ENCODE measurements at regions not wholly inside any gene's neighbourhood (a gene's known extent, or its start where the extent isn't known, plus 50 kb on each side); places are given as distances from the start of the nearest gene placed in this dataset.

DNA sequence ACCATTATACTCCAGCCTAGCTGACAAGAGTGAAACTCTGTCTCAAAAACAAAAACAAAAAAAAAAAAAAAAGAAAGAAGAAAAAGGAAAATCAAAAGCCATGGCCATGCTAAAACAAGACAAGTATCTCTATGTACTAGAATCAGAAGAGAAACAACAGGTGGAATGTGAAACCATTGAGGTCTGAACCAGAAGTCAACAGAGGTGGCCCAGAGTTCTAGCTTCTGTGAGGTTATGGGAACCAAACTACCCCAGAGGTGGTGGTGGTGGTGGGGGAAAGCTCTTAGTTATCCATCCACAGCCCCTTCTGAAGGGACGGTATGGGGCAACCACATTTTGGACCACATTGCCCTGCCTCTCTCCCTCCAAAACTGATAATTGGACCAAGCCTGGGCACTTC lies 59.5 kb upstream of the ZNF366 start:
- DNase-seq (ENCODE audit: low spot score) = no peak
- intact Hi-C loops (cut with DNase I) = no loop called here

DNA sequence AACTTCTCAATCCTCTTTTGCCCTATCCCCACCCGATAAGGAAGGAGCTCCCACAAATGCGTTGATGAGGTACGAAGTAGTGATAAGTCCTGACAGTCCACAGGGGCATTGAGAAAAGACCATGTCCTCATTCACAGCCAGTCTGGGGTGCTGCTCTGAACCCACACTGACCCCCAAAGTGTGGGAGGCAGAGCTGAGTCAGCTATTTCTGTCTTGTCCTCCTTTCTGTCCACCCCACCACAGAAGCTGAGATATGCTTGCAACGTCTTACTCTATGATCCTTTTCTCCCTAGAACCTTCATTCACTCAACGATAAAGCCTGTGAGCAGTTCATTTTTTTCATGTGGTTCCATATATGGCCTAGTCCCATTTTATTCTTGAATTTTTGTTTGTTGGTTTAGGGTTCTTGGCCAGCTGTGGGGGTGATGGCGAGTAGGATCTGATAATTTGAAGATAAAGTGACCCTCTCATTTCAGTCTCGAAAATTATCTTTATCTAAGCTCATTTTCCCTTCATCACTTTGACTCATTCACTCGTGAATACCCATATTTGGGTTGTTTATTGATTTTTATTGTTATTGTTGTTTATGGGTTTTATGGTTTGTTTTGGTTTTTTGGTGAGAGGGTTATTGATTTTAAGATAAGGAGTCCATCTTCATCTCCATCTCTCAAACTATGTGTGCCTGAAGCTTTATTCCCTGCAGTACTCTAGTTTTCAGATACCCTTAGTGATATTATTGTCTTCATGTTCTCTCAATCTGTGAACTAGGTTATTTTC lies 58.5 kb upstream of the ZNF366 start:
- DNase-seq (ENCODE audit: low spot score) = no peak
- intact Hi-C loops (cut with DNase I) = no loop called here

DNA sequence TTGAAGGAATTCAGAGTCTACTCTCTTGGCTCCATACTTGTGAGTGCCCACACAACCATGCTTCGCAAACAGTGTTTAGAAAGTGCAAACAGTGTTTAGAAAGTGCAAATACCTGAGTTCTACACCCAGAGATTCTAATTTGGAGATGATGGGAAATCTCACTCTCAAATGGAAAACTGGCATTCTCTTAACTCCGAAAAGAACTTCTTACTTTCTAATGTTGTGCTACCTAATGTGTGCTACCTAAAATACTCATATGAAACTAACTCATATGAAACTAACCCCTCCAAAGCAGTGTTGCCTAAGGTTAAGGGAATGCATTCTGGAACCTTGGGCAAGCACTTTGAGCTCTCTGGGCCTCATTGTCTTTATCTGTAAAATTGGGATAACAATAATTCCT lies 55.5 kb upstream of the ZNF366 start:
- DNase-seq (ENCODE audit: low spot score) = no peak
- intact Hi-C loops (cut with DNase I) = no loop called here

DNA sequence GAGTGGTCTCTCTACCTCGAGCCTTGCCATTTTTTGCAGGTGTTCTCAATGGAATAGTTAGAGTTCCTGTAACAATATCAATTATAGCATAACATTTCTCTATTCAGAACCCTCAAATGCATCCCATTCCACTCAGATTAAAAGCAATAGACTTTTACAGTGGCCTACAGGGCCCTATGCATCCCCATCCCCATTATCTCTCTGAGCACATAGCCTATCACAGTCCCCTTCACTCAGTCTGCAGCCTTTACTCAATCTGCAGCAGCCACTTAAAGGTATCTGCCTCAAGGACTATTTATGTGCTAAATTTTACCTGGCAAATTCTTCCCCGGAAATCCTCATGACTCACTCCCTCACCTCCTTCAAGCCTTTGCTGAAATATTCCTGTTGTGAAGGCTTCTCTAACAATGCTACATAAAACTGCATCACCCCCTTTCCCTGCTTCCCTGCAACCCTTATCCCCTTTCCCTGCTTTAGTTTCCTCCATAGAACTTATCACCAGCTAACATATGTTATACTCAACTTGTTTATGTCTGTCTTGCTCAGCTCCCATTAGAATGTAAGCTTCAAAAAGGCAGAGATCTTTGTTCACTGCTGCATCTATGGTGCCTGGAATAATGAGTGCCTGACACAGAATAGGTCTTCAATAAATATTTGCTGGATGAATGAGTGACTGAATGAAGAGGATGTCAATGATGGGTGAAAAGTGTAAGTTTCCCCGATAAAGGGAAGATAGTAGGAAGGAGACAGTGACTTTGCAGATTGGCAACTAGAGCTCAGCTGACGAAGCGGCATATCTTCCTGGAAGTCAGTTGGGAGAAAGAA lies 54.1 kb upstream of the ZNF366 start:
- DNase-seq (ENCODE audit: low spot score) = no peak
- intact Hi-C loops (cut with DNase I) = no loop called here

DNA sequence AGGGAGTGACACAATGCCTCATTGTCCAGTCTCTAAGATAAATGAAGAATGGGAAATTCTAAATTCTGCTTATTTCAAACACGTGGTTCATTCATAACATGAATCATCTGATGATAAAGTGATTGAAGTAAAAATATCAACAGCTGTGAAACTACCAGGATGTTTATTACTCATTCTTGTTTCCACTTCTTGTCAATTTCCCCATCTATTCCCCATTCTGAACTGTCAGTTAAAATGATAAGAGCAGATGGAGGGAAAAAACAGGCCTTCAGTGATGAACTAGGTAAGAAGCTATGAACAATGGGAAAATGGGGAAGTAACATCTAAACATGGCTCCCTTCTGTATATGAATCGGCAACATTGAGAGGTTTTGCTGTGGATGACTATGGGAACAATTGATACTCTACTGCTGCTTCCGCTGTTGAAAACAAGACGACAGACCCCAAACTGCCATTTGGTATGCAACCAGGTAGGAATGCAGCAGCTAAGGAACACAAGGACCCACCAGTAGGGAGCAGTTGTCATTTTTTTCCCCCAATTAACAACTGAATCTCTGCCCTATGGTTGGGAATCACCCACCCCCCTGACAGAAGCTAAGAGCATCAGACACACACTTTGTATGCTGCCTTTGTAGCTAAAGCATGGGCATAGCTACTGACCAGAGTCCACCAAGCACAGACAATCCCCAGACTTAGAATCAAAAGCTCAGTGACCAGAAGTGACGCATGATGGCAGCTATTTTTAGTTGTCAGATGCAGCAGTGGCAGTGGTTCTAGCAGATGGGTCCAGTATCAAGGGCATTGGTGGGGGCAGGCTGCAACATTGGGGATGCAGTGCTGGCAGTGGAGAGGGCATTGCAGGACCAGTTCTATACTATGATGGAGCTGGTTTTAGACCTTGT lies 52.9 kb upstream of the ZNF366 start:
- intact Hi-C loops (cut with DNase I) = no loop called here
- DNase-seq (ENCODE audit: low spot score) = no peak

DNA sequence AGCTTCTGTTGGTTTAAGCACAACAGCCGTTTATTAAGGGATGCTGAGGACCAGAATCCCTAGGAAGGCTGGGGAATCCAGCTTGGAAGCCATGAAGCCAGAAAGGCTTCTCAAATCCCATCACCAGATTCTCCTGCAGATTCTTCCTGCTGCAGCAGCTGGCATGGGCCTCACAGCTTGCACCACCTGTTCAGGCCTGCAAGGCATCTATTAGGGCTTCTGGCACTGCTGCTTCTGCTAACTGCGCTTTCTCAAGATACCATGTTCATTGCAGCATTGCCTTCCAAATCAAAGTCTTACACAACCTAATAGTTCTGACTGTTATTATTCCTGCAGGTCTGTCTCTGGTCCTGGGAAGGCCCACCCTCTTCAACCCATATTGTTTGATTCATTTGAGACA lies 51.2 kb upstream of the ZNF366 start:
- intact Hi-C loops (cut with DNase I) = no loop called here
- DNase-seq (ENCODE audit: low spot score) = no peak

DNA sequence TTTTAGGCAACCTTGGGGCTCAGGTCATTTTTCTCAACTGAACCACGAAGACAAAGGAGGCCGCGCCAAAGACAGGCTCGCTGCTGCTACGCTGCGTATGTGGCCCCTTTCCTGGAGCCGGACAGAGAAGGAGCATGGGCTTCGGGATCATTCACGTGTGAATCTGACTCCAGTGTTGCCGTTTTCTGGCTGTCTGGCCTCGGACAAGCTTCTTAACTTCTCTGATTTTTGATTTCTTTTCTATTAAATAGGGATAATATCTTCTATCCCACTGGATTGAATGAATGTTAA lies 50.8 kb upstream of the ZNF366 start:
- no peak for DNase-seq (ENCODE audit: low spot score)
- intact Hi-C loops (cut with DNase I) = no loop called here

DNA sequence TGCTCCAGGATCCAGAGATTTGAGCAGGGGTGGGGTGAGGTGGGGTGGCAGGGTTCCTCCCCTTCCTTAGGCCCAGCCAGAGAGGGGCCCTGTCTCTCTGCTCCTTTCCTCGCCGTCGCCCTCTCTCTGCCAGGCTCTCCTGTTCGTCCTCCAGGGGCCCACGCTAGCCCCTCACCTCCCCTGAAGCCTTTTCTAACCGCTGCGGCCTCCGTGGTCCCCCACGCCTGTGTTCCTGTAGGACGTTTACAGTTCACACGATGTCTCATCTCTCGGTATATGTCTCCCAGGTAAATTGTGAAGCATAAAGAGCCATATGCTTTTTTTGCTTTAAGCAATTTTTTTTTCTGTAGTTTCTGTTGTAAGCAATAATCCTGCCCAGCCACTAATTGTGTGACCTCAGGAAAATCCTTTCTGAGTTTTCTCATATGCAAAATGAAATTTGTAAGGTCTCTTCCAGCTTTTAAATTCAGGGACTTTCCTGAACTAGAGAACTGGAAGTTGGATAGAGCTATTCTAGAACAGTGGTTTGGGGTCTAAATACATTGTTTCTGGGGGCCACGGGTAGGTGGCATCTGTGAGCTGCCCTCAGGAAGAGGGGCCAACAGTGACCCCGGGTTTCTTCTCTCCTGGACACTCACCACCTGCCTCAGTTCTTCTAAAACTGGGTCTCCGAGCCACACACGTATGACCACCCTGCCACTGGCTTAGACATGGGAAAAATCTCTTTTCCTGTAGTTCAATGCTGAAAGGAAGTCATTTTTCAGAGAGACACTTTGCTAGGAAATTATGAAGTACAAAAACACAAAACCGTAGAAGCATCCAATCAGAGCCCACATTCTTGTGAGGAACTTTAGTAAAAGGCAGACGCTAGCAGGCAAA lies 50.2 kb upstream of the ZNF366 start:
- DNase-seq (ENCODE audit: low spot score) = no peak
- intact Hi-C loops (cut with DNase I) = no loop called here
